Right atrium auricular region (tissue), 2 donors: ENCODE measurements at regions not wholly inside any gene's neighbourhood (a gene's known extent, or its start where the extent isn't known, plus 50 kb on each side); places are given as distances from the start of the nearest gene placed in this dataset.

ENCODE experiments used
- DNase-seq: peaks from one replicate; pipeline ENCODE4 v3.0.0-alpha.2; 2019; ENCODE audit warnings: low spot score
- H3K27ac ChIP-seq, 2 donors: fragments of 200-600 bp; sonication (generic); 1 replicate in 1 of 2; 2 replicates in 1 of 2; pipeline ENCODE4 v1.5.1; 2016 to 2019
- H3K27me3 ChIP-seq, 2 donors: fragments of 200-600 bp; sonication (generic); one replicate each; pipeline versions ENCODE4 v1.5.1 to v1.6.0; 2017 to 2019
- H3K36me3 ChIP-seq: fragments of 200-600 bp; sonication (generic); one replicate; pipeline ENCODE4 v1.5.1; 2016
- H3K4me1 ChIP-seq, 2 donors: fragments of 200-600 bp; sonication (generic); one replicate each; pipeline versions ENCODE4 v1.5.1 to v1.6.0; 2017 to 2019
- H3K4me3 ChIP-seq, 2 donors: fragments of 200-600 bp; sonication (generic); 1 replicate in 1 of 2; 2 replicates in 1 of 2; pipeline ENCODE4 v1.5.1; 2017 to 2019; ENCODE audit warnings: mild to moderate bottlenecking in 1 of 2, moderate library complexity in 1 of 2
- H3K9me3 ChIP-seq, 2 donors: fragments of 200-600 bp; sonication (generic); one replicate each; pipeline ENCODE4 v1.5.1; 2019
- CTCF ChIP-seq, 2 donors: fragments of 200-600 bp; sonication (generic); IDR thresholded peaks; one replicate each; pipeline ENCODE4 v1.5.1; 2019; ENCODE audit warnings: antibody characterized with exemption in 2 of 2

- Histone ChIP-seq H3K36me3 (no peaks in the 10 kb centered on the region), H3K9me3 (no peaks in the 10 kb centered on the region), H3K4me3 (no peak overlapping the region), H3K27ac (no peak overlapping the region), H3K27me3 (no peaks in the 10 kb centered on the region), H3K4me1 (no peaks in the 10 kb centered on the region)
- DNase-seq = no peak
- TF ChIP-seq CTCF (IDR thresholded peaks at IDR 0.05) = no peak
Measured at GRCh38 chr10:28463141-28463540, 69.8 kb upstream of the WAC start.

- Histone ChIP-seq H3K9me3 (no peaks in the 10 kb centered on the region), H3K27me3 (no peaks in the 10 kb centered on the region), H3K27ac (no peak overlapping the region), H3K4me3 (no peak overlapping the region), H3K4me1 (no peaks in the 10 kb centered on the region), H3K36me3 (no peaks in the 10 kb centered on the region)
- no peak for TF ChIP-seq CTCF (IDR thresholded peaks at IDR 0.05)
- DNase-seq = no peak
Measured at GRCh38 chr10:28463676-28464395, 69.1 kb upstream of the WAC start.

GRCh38 chr10:28467615-28468014 is 65.3 kb upstream of the WAC start:
- DNase-seq = no peak
- no peak for TF ChIP-seq CTCF (IDR thresholded peaks at IDR 0.05)
- no peak overlapping the region for H3K27ac ChIP-seq

GRCh38 chr10:28468707-28469483 is 64.0 kb upstream of the WAC start:
- DNase-seq = no peak
- Histone ChIP-seq H3K27me3 (no peaks in the 10 kb centered on the region), H3K9me3 (no peaks in the 10 kb centered on the region), H3K27ac (no peak overlapping the region), H3K4me1 (no peaks in the 10 kb centered on the region), H3K4me3 (no peak overlapping the region), H3K36me3 (no peaks in the 10 kb centered on the region)
- no peak for TF ChIP-seq CTCF (IDR thresholded peaks at IDR 0.05)

More at GRCh38 chr10:28467615-28468014, 65.3 kb upstream of the WAC start:
- no peaks in the 10 kb centered on the region for H3K36me3 ChIP-seq
- no peak overlapping the region for H3K4me3 ChIP-seq
- no peaks in the 10 kb centered on the region for H3K27me3 ChIP-seq
- H3K4me1 ChIP-seq = no peaks in the 10 kb centered on the region
- no peaks in the 10 kb centered on the region for H3K9me3 ChIP-seq

GRCh38 chr10:28470873-28471651 is 61.9 kb upstream of the WAC start:
- Histone ChIP-seq H3K4me3 (no peak overlapping the region), H3K27me3 (no peaks in the 10 kb centered on the region), H3K9me3 (no peaks in the 10 kb centered on the region), H3K27ac (no peak overlapping the region), H3K4me1 (no peaks in the 10 kb centered on the region), H3K36me3 (no peaks in the 10 kb centered on the region)
- no peak for TF ChIP-seq CTCF (IDR thresholded peaks at IDR 0.05)
- DNase-seq = no peak
